NCI-H1417 treated with DMSO at 0.1 percent for 48 hours (cell line): ENCODE measurements at regions not wholly inside any gene's neighbourhood (a gene's known extent, or its start where the extent isn't known, plus 50 kb on each side); places are given as distances from the start of the nearest gene placed in this dataset.
A peak's percentile ranks its signal among the peaks of the same experiment; 100 is the strongest.
"Not testable (repeated sequence)": the region's sequence is repeated elsewhere in the genome, so short reads cannot be mapped to it uniquely, and the experiment has no call there.

Experiments used
- DNase-seq: peaks from one replicate; lab custom pipeline; 2025; lab: John Stamatoyannopoulos, UW

GRCh38 chr1:148432318-148432717 lies 50.8 kb downstream of the PPIAL4G start:
- DNase-seq = not testable (repeated sequence)

GRCh38 chr1:148429856-148430255 lies 53.2 kb downstream of the PPIAL4G start:
- not testable (repeated sequence) for DNase-seq

- DNase-seq = not testable (repeated sequence)
Measured at GRCh38 chr1:148426940-148427611, 56.0 kb downstream of the PPIAL4G start.

- DNase-seq = not testable (repeated sequence)
Measured at GRCh38 chr1:148426385-148426784, 56.7 kb downstream of the PPIAL4G start.

- not testable (repeated sequence) for DNase-seq
Measured at GRCh38 chr1:148424143-148425003, 58.7 kb downstream of the PPIAL4G start.

GRCh38 chr1:148422921-148423320 lies 60.2 kb downstream of the PPIAL4G start:
- not testable (repeated sequence) for DNase-seq

- DNase-seq = not testable (repeated sequence)
Measured at GRCh38 chr1:148417241-148417640, 65.9 kb downstream of the PPIAL4G start.

- DNase-seq = not testable (repeated sequence)
Measured at GRCh38 chr1:148413385-148413784, 69.7 kb downstream of the PPIAL4G start.

GRCh38 chr1:148404786-148405568 lies 78.1 kb downstream of the PPIAL4G start:
- not testable (repeated sequence) for DNase-seq

- DNase-seq = not testable (repeated sequence)
Measured at GRCh38 chr1:148403925-148404324, 79.2 kb downstream of the PPIAL4G start.

GRCh38 chr1:148403085-148403456 lies 80.0 kb downstream of the PPIAL4G start:
- not testable (repeated sequence) for DNase-seq

- DNase-seq = peak; percentile 21
Measured at GRCh38 chr1:148402152-148403084, 80.7 kb downstream of the PPIAL4G start.

- not testable (repeated sequence) for DNase-seq
Measured at GRCh38 chr1:148397516-148397915, 85.6 kb downstream of the PPIAL4G start.

- DNase-seq = not testable (repeated sequence)
Measured at GRCh38 chr1:148392505-148392904, 90.6 kb downstream of the PPIAL4G start.

- not testable (repeated sequence) for DNase-seq
Measured at GRCh38 chr1:148391323-148391722, 91.8 kb downstream of the PPIAL4G start.

GRCh38 chr1:148389027-148389339 lies 94.1 kb downstream of the PPIAL4G start:
- DNase-seq = no peak

GRCh38 chr1:148388260-148389026 lies 94.7 kb downstream of the PPIAL4G start:
- DNase-seq = peak; percentile 36

- DNase-seq = not testable (repeated sequence)
Measured at GRCh38 chr1:148387949-148388259, 95.2 kb downstream of the PPIAL4G start.

- not testable (repeated sequence) for DNase-seq
Measured at GRCh38 chr1:148387122-148387948, 95.8 kb downstream of the PPIAL4G start.

GRCh38 chr1:148386617-148387016 lies 96.5 kb downstream of the PPIAL4G start:
- DNase-seq = no peak
